ENCODE measurements at regions not wholly inside any gene's neighbourhood (a gene's known extent, or its start where the extent isn't known, plus 50 kb on each side); places are given as distances from the start of the nearest gene placed in this dataset.

DNA sequence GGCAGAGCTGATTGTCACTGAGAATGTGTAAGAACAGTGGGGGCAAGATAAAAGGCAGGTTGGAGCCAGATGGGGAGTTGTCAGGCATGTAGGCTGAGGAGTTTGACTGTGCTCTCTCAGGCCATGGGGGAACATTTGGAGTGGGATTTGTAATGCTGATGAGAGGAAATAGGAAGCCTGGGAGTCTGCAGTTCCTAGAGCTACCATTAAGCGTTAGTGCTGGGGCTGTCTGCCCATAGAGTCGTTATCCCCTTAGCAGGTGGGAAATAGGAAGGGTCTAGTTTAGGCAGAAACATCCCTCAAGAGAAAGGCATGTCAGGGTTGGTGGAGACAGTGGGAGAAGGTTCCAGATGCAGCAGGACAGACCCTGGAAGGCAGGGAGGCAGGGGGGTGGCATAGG, 75.5 kb downstream of the RPS24 start:
- TF ChIP-seq CTCF (IDR thresholded peaks at IDR 0.05): no peak
- no peak for TF ChIP-seq EZH2phosphoT487 (IDR thresholded peaks at IDR 0.05; ENCODE audit: borderline replicate concordance, low read depth)
- TF ChIP-seq TAF1 (IDR thresholded peaks at IDR 0.05; ENCODE audit: borderline replicate concordance, low read depth, low read length): no peak
- TF ChIP-seq SIN3A (IDR thresholded peaks at IDR 0.05; ENCODE audit: borderline replicate concordance, low read depth, low read length): no peak
- no peak for TF ChIP-seq RFX5 (IDR thresholded peaks at IDR 0.05; ENCODE audit: low read length)
- TF ChIP-seq USF1 (IDR thresholded peaks at IDR 0.05; ENCODE audit: borderline replicate concordance, low read depth): no peak
